ENCODE measurements at regions not wholly inside any gene's neighbourhood (a gene's known extent, or its start where the extent isn't known, plus 50 kb on each side); places are given as distances from the start of the nearest gene placed in this dataset.

- Histone ChIP-seq H3K9me3 (ENCODE audit: insufficient read depth, low read length) (peaks cover 12% of the 10 kb centered on the region; the same call in 1 of the 2 replicates), H3K4me2 (ENCODE audit: low read depth, low read length, poor library complexity, severe bottlenecking) (peak overlapping the region; percentile 4), H3K27ac (ENCODE audit: low read depth, low read length) (peak overlapping the region; percentile 63), H3K36me3 (ENCODE audit: low read length) (no peaks in the 10 kb centered on the region), H3K9me2 (replicated peaks; ENCODE audit: insufficient read depth, low read length) (no peaks in the 10 kb centered on the region), H2AFZ (ENCODE audit: low read depth, low read length, severe bottlenecking) (peak overlapping the region; percentile 7), H3K4me3 (ENCODE audit: insufficient read depth, low read length, poor library complexity, severe bottlenecking) (no peak overlapping the region), H3K79me2 (ENCODE audit: insufficient read depth, low read length) (no peaks in the 10 kb centered on the region), H3K27me3 (ENCODE audit: low read length) (no peaks in the 10 kb centered on the region), H3F3A (ENCODE audit: insufficient read depth) (peaks cover 11% of the 10 kb centered on the region), H3K9ac (ENCODE audit: low read length) (peak overlapping the region; percentile 2; the same call in 1 of the 2 replicates), H4K20me1 (ENCODE audit: low read depth, low read length) (no peaks in the 10 kb centered on the region)
- no peak for TF ChIP-seq EZH2phosphoT487 (conservative IDR thresholded peaks at IDR 0.05; ENCODE audit: low read length)
- no peak for TF ChIP-seq CTCF (IDR thresholded peaks at IDR 0.05; ENCODE audit: insufficient read depth, low read length, poor library complexity, severe bottlenecking)
Measured at GRCh38 chr7:47678641-47679380, 96.9 kb upstream of the TNS3 start.

DNA sequence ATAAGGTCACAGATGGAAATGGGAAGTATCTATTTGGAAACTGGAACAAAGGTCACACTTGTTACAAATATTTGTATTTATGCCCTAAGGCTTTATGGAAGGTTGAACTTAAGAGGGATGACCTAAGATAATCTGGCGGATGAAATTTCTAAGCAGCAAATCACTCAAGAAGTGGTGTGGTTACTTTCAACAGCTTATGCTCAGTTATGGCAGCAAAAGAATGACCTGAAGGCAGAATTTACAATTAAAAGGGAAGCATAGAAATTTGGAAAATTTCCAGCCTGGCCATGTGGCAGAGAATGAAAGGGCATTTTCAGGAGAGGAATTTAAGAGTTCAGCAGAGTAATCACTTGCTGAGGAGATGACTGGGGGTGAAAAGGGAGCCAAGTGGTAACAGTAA lies 95.8 kb upstream of the TNS3 start:
- peaks cover 20% of the 10 kb centered on the region for H3F3A ChIP-seq (ENCODE audit: insufficient read depth)
- no peak for TF ChIP-seq CTCF (IDR thresholded peaks at IDR 0.05; ENCODE audit: insufficient read depth, low read length, poor library complexity, severe bottlenecking)
- TF ChIP-seq EZH2phosphoT487 (conservative IDR thresholded peaks at IDR 0.05; ENCODE audit: low read length) = no peak
- H3K9ac ChIP-seq (ENCODE audit: low read length) = no peak overlapping the region
- no peaks in the 10 kb centered on the region for H3K36me3 ChIP-seq (ENCODE audit: low read length)
- no peak overlapping the region for H3K4me3 ChIP-seq (ENCODE audit: insufficient read depth, low read length, poor library complexity, severe bottlenecking)
- H3K9me2 ChIP-seq (replicated peaks; ENCODE audit: insufficient read depth, low read length) = no peaks in the 10 kb centered on the region
- H3K79me2 ChIP-seq (ENCODE audit: insufficient read depth, low read length) = no peaks in the 10 kb centered on the region
- no peak overlapping the region for H3K4me2 ChIP-seq (ENCODE audit: low read depth, low read length, poor library complexity, severe bottlenecking)
- H4K20me1 ChIP-seq (ENCODE audit: low read depth, low read length) = no peaks in the 10 kb centered on the region
- no peak overlapping the region for H3K27ac ChIP-seq (ENCODE audit: low read depth, low read length)
- H3K9me3 ChIP-seq (ENCODE audit: insufficient read depth, low read length) = peaks cover 12% of the 10 kb centered on the region; the same call in 1 of the 2 replicates
- H2AFZ ChIP-seq (ENCODE audit: low read depth, low read length, severe bottlenecking) = no peak overlapping the region
- no peaks in the 10 kb centered on the region for H3K27me3 ChIP-seq (ENCODE audit: low read length)

- Histone ChIP-seq H2AFZ (ENCODE audit: low read depth, low read length, severe bottlenecking) (no peak overlapping the region), H3K79me2 (ENCODE audit: insufficient read depth, low read length) (no peaks in the 10 kb centered on the region), H4K20me1 (ENCODE audit: low read depth, low read length) (no peaks in the 10 kb centered on the region), H3K4me3 (ENCODE audit: insufficient read depth, low read length, poor library complexity, severe bottlenecking) (no peak overlapping the region), H3F3A (ENCODE audit: insufficient read depth) (peaks cover 26% of the 10 kb centered on the region), H3K36me3 (ENCODE audit: low read length) (no peaks in the 10 kb centered on the region), H3K9me3 (ENCODE audit: insufficient read depth, low read length) (peaks cover 12% of the 10 kb centered on the region; the same call in 1 of the 2 replicates), H3K9me2 (replicated peaks; ENCODE audit: insufficient read depth, low read length) (no peaks in the 10 kb centered on the region), H3K9ac (ENCODE audit: low read length) (no peak overlapping the region), H3K27ac (ENCODE audit: low read depth, low read length) (no peak overlapping the region), H3K27me3 (ENCODE audit: low read length) (no peaks in the 10 kb centered on the region), H3K4me2 (ENCODE audit: low read depth, low read length, poor library complexity, severe bottlenecking) (no peak overlapping the region)
- no peak for TF ChIP-seq EZH2phosphoT487 (conservative IDR thresholded peaks at IDR 0.05; ENCODE audit: low read length)
- no peak for TF ChIP-seq CTCF (IDR thresholded peaks at IDR 0.05; ENCODE audit: insufficient read depth, low read length, poor library complexity, severe bottlenecking)
Measured at GRCh38 chr7:47677093-47677492, 95.2 kb upstream of the TNS3 start.

All from SU-DHL-6 (cell line).